ENCODE measurements at regions not wholly inside any gene's neighbourhood (a gene's known extent, or its start where the extent isn't known, plus 50 kb on each side); places are given as distances from the start of the nearest gene placed in this dataset.

- no peak for DNase-seq
Measured at GRCh38 chr22:34055525-34056200, 135.4 kb upstream of the LARGE1 start.

GRCh38 chr22:34057726-34058125, 137.4 kb upstream of the LARGE1 start:
- no peak for DNase-seq

GRCh38 chr22:34064696-34065095, 144.4 kb upstream of the LARGE1 start:
- no peak for DNase-seq

- DNase-seq = no peak
Measured at GRCh38 chr22:34067031-34067430, 146.8 kb upstream of the LARGE1 start.

- DNase-seq = no peak
Measured at GRCh38 chr22:34068001-34068400, 147.7 kb upstream of the LARGE1 start.

- no peak for DNase-seq
Measured at GRCh38 chr22:34070051-34070450, 149.8 kb upstream of the LARGE1 start.

- no peak for DNase-seq
Measured at GRCh38 chr22:34070531-34070930, 150.3 kb upstream of the LARGE1 start.

GRCh38 chr22:34072585-34072984, 152.3 kb upstream of the LARGE1 start:
- DNase-seq = no peak

- no peak for DNase-seq
Measured at GRCh38 chr22:34080433-34080832, 160.2 kb upstream of the LARGE1 start.

- no peak for DNase-seq
Measured at GRCh38 chr22:34096770-34097169, 176.5 kb upstream of the LARGE1 start.

- DNase-seq = no peak
Measured at GRCh38 chr22:34099278-34099677, 179.0 kb upstream of the LARGE1 start.

GRCh38 chr22:34102633-34103032, 182.4 kb upstream of the LARGE1 start:
- DNase-seq = no peak

- DNase-seq = no peak
Measured at GRCh38 chr22:34105461-34106062, 185.3 kb upstream of the LARGE1 start.

GRCh38 chr22:34108168-34108567, 187.9 kb upstream of the LARGE1 start:
- DNase-seq = no peak

GRCh38 chr22:34111210-34111824, 191.0 kb upstream of the LARGE1 start:
- DNase-seq = peak; percentile 1

GRCh38 chr22:34113381-34113780, 193.1 kb upstream of the LARGE1 start:
- DNase-seq = no peak

- DNase-seq = no peak
Measured at GRCh38 chr22:34114406-34114805, 194.1 kb upstream of the LARGE1 start.

GRCh38 chr22:34115722-34116121, 195.4 kb upstream of the LARGE1 start:
- DNase-seq = no peak

GRCh38 chr22:34116126-34116525, 195.8 kb upstream of the LARGE1 start:
- DNase-seq = no peak

GRCh38 chr22:34122042-34122441, 201.8 kb upstream of the LARGE1 start:
- no peak for DNase-seq

GRCh38 chr22:34129691-34130486, 209.6 kb upstream of the LARGE1 start:
- no peak for DNase-seq

GRCh38 chr22:34135749-34136148, 215.5 kb upstream of the LARGE1 start:
- DNase-seq = no peak

- DNase-seq = no peak
Measured at GRCh38 chr22:34150023-34150422, 229.7 kb upstream of the LARGE1 start.

GRCh38 chr22:34159491-34159890, 239.2 kb upstream of the LARGE1 start:
- DNase-seq = no peak
